Body of pancreas (tissue), 4 donors: ENCODE measurements at regions not wholly inside any gene's neighbourhood (a gene's known extent, or its start where the extent isn't known, plus 50 kb on each side); places are given as distances from the start of the nearest gene placed in this dataset.

ENCODE experiments used
- POLR2A ChIP-seq, 3 donors: fragments of 450-650 bp; IDR thresholded peaks; one replicate each; pipeline ENCODE4 v1.6.1; 2016; ENCODE audit warnings: antibody characterized with exemption in 3 of 3, mild to moderate bottlenecking in 2 of 3
- TF ChIP-seq, protein P1 (sequence below), 7 experiments: fragments of 450-650 bp in 4 of 7; fragments of 200-600 bp in 3 of 7; sonication (generic) in 3 of 7; IDR thresholded peaks; one replicate each; pipeline ENCODE4 v1.5.1; 2016 to 2019; ENCODE audit warnings: antibody characterized with exemption in 7 of 7

- TF ChIP-seq, protein P1, sequence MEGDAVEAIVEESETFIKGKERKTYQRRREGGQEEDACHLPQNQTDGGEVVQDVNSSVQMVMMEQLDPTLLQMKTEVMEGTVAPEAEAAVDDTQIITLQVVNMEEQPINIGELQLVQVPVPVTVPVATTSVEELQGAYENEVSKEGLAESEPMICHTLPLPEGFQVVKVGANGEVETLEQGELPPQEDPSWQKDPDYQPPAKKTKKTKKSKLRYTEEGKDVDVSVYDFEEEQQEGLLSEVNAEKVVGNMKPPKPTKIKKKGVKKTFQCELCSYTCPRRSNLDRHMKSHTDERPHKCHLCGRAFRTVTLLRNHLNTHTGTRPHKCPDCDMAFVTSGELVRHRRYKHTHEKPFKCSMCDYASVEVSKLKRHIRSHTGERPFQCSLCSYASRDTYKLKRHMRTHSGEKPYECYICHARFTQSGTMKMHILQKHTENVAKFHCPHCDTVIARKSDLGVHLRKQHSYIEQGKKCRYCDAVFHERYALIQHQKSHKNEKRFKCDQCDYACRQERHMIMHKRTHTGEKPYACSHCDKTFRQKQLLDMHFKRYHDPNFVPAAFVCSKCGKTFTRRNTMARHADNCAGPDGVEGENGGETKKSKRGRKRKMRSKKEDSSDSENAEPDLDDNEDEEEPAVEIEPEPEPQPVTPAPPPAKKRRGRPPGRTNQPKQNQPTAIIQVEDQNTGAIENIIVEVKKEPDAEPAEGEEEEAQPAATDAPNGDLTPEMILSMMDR (IDR thresholded peaks at IDR 0.05), result no peak
- no peak for TF ChIP-seq POLR2A (IDR thresholded peaks at IDR 0.05)
These were observed 88.7 kb upstream of the PLPP4 start for GRCh38 chr10:120368338-120368737.
